ENCODE measurements at regions not wholly inside any gene's neighbourhood (a gene's known extent, or its start where the extent isn't known, plus 50 kb on each side); places are given as distances from the start of the nearest gene placed in this dataset.

- no peak for DNase-seq (ENCODE audit: extremely low read depth in 1 of 2, low read depth in 1 of 2)
These were observed 1152.0 kb downstream of the HACE1 start for GRCh38 chr6:103707596-103708325.

DNA sequence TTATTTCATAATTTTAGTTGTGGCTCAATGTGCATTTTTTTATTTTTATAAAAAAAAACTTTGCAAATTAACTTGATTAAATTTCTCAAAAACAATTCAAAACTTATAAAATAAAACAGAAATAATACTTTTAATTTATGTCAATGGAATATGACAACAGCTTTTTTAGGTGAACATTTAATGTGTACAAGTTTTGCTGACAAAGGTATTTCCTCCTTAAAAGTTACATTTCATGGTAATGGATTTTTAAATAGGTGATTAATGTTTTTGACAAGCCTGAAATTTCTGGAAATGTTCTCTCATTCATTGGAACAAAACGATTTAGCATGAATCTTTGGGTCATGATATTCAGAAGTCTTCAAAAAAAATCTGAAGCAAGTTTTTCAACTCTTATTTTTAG is 1160.0 kb downstream of the HACE1 start:
- no peak for DNase-seq (ENCODE audit: extremely low read depth in 1 of 2, low read depth in 1 of 2)

GRCh38 chr6:103687430-103687829 is 1172.3 kb downstream of the HACE1 start:
- DNase-seq (ENCODE audit: extremely low read depth in 1 of 2, low read depth in 1 of 2), result no peak

- no peak for DNase-seq (ENCODE audit: extremely low read depth in 1 of 2, low read depth in 1 of 2)
These were observed 1179.6 kb downstream of the HACE1 start for GRCh38 chr6:103680116-103680515.

DNA sequence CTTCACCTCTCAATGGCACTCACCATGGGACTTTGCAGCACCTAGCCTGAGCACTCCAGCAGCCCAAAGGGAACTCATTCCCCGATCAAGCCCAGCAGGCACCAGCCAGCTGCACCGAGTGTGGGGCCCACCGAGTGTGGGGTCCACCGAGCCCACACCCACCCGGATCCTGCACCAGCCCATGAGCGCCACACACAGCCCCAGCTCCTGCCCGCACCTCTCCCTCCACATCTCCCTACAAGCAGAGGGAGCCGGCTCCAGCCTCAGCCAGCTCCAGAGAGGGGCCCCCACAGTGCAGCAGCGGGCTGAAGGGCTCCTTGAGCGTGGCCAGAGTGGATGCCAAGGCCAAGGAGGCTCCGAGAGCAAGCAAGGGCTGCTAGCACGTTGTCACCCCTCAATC is 1182.4 kb downstream of the HACE1 start:
- DNase-seq (ENCODE audit: extremely low read depth in 1 of 2, low read depth in 1 of 2), result no peak

- no peak for DNase-seq (ENCODE audit: extremely low read depth in 1 of 2, low read depth in 1 of 2)
These were observed 1183.8 kb downstream of the HACE1 start for GRCh38 chr6:103675807-103676406.

GRCh38 chr6:103674790-103675189 is 1184.9 kb downstream of the HACE1 start:
- no peak for DNase-seq (ENCODE audit: extremely low read depth in 1 of 2, low read depth in 1 of 2)

DNA sequence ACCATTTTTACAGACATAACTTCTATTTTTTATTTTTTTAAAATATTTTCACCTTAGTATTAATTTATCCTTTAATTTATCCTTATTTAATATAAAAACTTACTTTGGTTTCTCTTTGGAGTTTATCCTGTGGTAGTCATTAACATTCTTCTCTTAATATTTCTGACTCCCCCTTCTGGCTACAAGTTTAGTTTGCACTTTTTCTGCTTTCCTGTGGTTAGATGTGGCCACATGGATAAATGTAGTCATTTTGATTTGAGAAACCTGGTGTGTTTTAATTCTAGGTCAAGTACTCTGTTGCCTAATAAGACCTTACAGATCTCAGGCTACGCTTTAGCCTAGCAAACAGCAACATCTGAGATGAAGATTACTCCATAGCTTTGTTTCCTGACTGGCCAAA is 1187.5 kb downstream of the HACE1 start:
- DNase-seq (ENCODE audit: extremely low read depth in 1 of 2, low read depth in 1 of 2), result no peak

- no peak for DNase-seq (ENCODE audit: extremely low read depth in 1 of 2, low read depth in 1 of 2)
These were observed 1230.1 kb downstream of the HACE1 start for GRCh38 chr6:103629613-103630012.

DNA sequence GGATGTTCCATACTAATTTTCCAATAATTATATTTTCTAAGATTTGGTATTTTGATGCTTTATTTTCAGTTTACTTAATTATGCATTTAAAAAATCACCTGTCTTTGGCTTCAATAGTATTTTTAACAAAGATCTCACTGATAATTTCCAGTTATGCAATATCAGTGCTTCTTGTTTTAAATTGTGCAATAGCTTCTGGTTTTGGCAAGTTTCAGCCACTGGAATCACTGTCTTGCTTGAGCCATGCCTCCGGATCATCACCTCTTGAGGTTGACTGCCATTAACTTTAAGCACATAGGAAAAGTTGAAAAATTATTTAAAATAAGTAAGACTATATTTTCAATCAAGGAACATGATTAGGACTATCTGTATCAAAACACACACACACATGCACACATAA is 1242.1 kb downstream of the HACE1 start:
- DNase-seq (ENCODE audit: extremely low read depth in 1 of 2, low read depth in 1 of 2), result no peak

GRCh38 chr6:103587722-103588121 is 1272.0 kb downstream of the HACE1 start:
- no peak for DNase-seq (ENCODE audit: extremely low read depth in 1 of 2, low read depth in 1 of 2)

DNA sequence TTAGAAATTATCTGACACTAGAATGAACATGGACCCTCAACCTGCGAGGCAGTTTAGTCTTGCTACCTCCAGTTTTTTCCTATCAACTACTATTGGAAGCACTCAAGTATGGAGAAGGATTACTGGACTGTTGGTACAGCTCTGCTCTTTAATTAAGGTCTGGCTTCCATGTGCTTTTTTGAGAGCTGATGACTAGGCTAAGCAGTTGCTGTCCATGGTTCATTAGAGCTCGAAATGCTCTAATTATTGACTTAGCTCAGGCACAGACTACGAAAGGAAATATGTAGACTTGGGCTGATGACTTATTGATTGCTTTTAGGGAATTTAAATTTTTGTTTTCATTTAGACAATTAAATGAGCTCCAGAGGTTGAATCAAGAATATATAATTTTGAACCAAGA is 1281.6 kb downstream of the HACE1 start:
- DNase-seq (ENCODE audit: extremely low read depth in 1 of 2, low read depth in 1 of 2), result no peak

GRCh38 chr6:103570431-103570830 is 1289.3 kb downstream of the HACE1 start:
- no peak for DNase-seq (ENCODE audit: extremely low read depth in 1 of 2, low read depth in 1 of 2)

- DNase-seq (ENCODE audit: extremely low read depth in 1 of 2, low read depth in 1 of 2), result no peak
These were observed 1304.8 kb downstream of the HACE1 start for GRCh38 chr6:103554911-103555310.

- no peak for DNase-seq (ENCODE audit: extremely low read depth in 1 of 2, low read depth in 1 of 2)
These were observed 1321.3 kb downstream of the HACE1 start for GRCh38 chr6:103538381-103538780.

GRCh38 chr6:103534814-103535213 is 1324.9 kb downstream of the HACE1 start:
- no peak for DNase-seq (ENCODE audit: extremely low read depth in 1 of 2, low read depth in 1 of 2)

DNA sequence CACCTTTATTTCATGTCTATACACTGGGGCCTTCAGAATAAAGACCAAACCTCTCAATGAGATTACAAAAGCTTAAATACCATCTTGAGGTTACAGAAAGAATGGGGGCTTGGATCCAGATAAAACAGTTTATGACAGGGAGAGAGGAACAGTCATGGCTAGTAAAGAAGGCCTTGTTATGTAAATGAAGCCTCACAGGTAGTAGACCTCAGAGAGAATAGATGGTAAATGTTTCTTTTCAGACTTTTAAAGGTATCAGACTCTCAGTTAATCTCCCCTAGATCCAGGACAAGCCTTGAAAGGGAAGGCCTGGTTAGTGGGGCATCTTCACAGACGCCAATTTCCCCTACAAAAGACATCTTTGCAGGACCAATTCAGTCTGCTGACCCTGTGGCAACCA is 1325.6 kb downstream of the HACE1 start:
- no peak for DNase-seq (ENCODE audit: extremely low read depth in 1 of 2, low read depth in 1 of 2)

DNA sequence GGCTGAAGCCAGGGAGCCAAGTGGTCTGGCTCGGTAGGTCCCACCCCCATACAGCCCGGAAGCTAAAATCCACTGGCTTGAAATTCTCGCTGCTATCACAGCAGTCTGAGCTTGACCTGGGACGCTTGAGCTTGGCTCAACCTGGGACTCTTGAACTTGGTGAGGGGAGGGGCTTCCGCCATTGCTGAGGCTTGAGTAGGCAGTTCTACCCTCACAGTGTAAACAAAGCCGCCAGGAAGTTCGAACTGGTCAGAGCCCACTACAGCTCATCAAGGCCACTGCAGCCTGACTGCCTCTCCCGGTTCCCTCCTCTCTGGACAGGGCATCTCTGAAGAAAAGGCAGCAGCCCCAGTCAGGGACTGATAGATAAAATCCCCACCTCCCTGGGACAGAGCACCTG is 1337.7 kb downstream of the HACE1 start:
- DNase-seq (ENCODE audit: extremely low read depth in 1 of 2, low read depth in 1 of 2), result no peak

GRCh38 chr6:103516336-103516735 is 1343.4 kb downstream of the HACE1 start:
- no peak for DNase-seq (ENCODE audit: extremely low read depth in 1 of 2, low read depth in 1 of 2)

- no peak for DNase-seq (ENCODE audit: extremely low read depth in 1 of 2, low read depth in 1 of 2)
These were observed 1352.7 kb downstream of the HACE1 start for GRCh38 chr6:103507052-103507451.

DNA sequence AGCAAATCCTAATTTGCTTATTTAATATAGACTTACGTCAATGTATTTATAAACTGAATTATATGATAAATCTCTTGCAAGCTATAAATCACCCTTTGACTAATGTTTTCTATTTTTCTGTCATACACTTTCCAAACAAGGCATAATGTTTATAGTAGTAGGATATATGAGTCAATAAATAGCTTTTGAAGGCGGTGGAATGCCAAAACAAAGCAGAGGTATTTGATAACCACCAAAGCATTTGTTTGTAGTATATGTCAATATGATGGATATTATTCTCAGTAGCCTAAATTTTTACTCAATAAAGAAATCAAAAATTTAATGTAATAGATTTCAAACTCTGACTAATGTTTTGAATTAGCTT is 1354.6 kb downstream of the HACE1 start:
- DNase-seq (ENCODE audit: extremely low read depth in 1 of 2, low read depth in 1 of 2), result no peak

DNA sequence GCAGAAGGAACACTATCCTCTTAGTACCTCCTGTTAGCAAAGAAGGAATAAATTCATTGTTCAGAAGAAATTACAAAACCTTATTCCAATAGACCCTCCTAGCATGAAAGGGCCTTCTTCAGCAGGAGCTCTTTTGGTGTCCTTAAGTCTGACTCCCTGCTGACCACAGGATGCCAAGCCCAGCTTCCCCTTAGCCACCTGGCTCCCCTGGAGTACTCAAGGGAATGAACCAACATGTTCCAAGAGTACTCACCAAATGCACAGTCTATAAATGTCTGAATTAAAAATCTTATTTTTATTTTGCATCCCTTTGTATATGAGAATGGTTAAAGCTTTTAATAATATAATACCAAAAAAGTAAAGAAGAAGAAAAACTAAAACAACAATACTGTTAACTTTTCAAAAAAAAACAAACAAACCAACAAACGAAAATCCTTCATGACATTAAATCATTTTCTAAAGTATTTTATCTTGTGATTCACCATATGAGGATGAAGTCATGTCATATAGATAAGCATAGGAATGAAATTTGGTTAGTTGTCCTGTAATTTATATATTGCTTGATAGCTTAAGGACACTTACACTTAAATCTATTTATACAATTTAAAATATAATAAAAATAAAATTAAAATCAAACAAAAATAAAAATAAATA is 1355.1 kb downstream of the HACE1 start:
- DNase-seq (ENCODE audit: extremely low read depth in 1 of 2, low read depth in 1 of 2), result no peak

All from stimulated activated CD8-positive, alpha-beta memory T cell treated with anti-CD3 and anti-CD28 coated beads, Interleukin-7, amount 100 ng/mL, for 48 hours (primary cell).